NT2/D1 (cell line): ENCODE measurements at regions not wholly inside any gene's neighbourhood (a gene's known extent, or its start where the extent isn't known, plus 50 kb on each side); places are given as distances from the start of the nearest gene placed in this dataset.

ENCODE experiments used
- DNase-seq: peaks from one replicate; pipeline ENCODE4 v3.0.0-alpha.2; 2011; ENCODE audit warnings: low read depth, low spot score
- H3K27me3 ChIP-seq: 2 replicates; pipeline ENCODE4 v1.6.0; 2011; ENCODE audit warnings: mild to moderate bottlenecking; ENCODE audit not compliant: insufficient read length, insufficient read depth
- H3K36me3 ChIP-seq: 2 replicates; pipeline ENCODE4 v1.6.1; 2011; ENCODE audit warnings: mild to moderate bottlenecking, low read length, mixed read lengths; ENCODE audit not compliant: insufficient read depth, insufficient read length
- H3K4me1 ChIP-seq: 2 replicates; pipeline ENCODE4 v1.5.1; 2011; ENCODE audit not compliant: insufficient read depth, insufficient read length
- H3K4me3 ChIP-seq: 2 replicates; pipeline ENCODE4 v1.5.1; 2011; ENCODE audit warnings: low read depth; ENCODE audit not compliant: insufficient read length
- H3K9ac ChIP-seq: 2 replicates; pipeline ENCODE4 v1.6.0; 2011; ENCODE audit warnings: low read depth; ENCODE audit not compliant: insufficient read length
- H3K9me3 ChIP-seq: 2 replicates; pipeline ENCODE4 v1.5.1; 2011; ENCODE audit warnings: mild to moderate bottlenecking, low read length; ENCODE audit not compliant: insufficient read depth
- SUZ12 ChIP-seq: IDR thresholded peaks from 2 replicates; pipeline ENCODE4 v1.6.1; 2011; ENCODE audit not compliant: insufficient read length, insufficient read depth; ENCODE audit errors: extremely low read depth
- YY1 ChIP-seq: IDR thresholded peaks from 2 replicates; pipeline ENCODE4 v1.6.1; 2011; ENCODE audit not compliant: insufficient read length, insufficient read depth
- ZNF274 ChIP-seq: IDR thresholded peaks from 2 replicates; pipeline ENCODE4 v1.6.1; 2011; ENCODE audit warnings: mild to moderate bottlenecking, low read depth, low read length

- Histone ChIP-seq H3K9ac (no peak overlapping the region), H3K27me3 (no peaks in the 10 kb centered on the region), H3K4me1 (no peaks in the 10 kb centered on the region), H3K4me3 (no peak overlapping the region), H3K36me3 (no peaks in the 10 kb centered on the region), H3K9me3 (no peaks in the 10 kb centered on the region)
- no peak for DNase-seq
- no peak for TF ChIP-seq YY1
- TF ChIP-seq SUZ12, result no peak
- no peak for TF ChIP-seq ZNF274
Observed at GRCh38 chr5:14988223-14988622, 116.6 kb upstream of the ANKH start.

DNA sequence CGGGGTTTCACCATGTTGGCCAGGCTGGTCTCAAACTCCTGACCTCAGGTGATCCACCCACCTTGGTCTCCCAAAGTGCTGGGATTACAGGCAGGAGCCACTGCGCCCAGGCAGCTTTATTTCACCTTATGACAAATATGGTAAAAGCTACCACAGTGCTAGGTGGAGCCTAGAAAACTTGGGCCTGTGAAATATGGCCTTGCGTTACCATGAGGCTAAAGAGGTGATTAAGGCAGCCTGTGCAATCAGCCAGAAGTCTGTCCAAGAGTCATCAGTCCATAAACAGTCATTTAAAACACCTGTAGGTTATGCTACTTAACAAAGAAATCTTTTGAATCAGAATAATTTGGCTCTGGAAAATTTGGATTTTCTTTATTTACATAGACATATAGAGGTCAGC lies 114.8 kb upstream of the ANKH start:
- Histone ChIP-seq H3K27me3 (no peaks in the 10 kb centered on the region), H3K4me3 (no peak overlapping the region), H3K36me3 (no peaks in the 10 kb centered on the region), H3K9ac (no peak overlapping the region), H3K4me1 (no peaks in the 10 kb centered on the region), H3K9me3 (no peaks in the 10 kb centered on the region)
- TF ChIP-seq SUZ12 (no peak), YY1 (no peak), ZNF274 (no peak)
- DNase-seq, result no peak

GRCh38 chr5:14983666-14984441 lies 112.3 kb upstream of the ANKH start:
- H3K4me3 ChIP-seq, result no peak overlapping the region

GRCh38 chr5:14980698-14981097 lies 109.1 kb upstream of the ANKH start:
- Histone ChIP-seq H3K4me1 (no peaks in the 10 kb centered on the region), H3K36me3 (no peaks in the 10 kb centered on the region), H3K9me3 (no peaks in the 10 kb centered on the region), H3K4me3 (no peak overlapping the region), H3K27me3 (no peaks in the 10 kb centered on the region), H3K9ac (no peak overlapping the region)
- DNase-seq, result no peak
- TF ChIP-seq YY1 (no peak), ZNF274 (no peak), SUZ12 (no peak)

More at GRCh38 chr5:14983666-14984441, 112.3 kb upstream of the ANKH start:
- DNase-seq, result no peak
- Histone ChIP-seq H3K36me3 (no peaks in the 10 kb centered on the region), H3K27me3 (no peaks in the 10 kb centered on the region), H3K9ac (no peak overlapping the region), H3K9me3 (no peaks in the 10 kb centered on the region), H3K4me1 (no peaks in the 10 kb centered on the region)
- TF ChIP-seq ZNF274, result no peak
- TF ChIP-seq YY1, result no peak
- TF ChIP-seq SUZ12, result no peak

- no peaks in the 10 kb centered on the region for H3K36me3 ChIP-seq
- no peaks in the 10 kb centered on the region for H3K27me3 ChIP-seq
- TF ChIP-seq ZNF274 (no peak), YY1 (no peak), SUZ12 (no peak)
- no peak overlapping the region for H3K4me3 ChIP-seq
- H3K9me3 ChIP-seq, result no peaks in the 10 kb centered on the region
- no peaks in the 10 kb centered on the region for H3K4me1 ChIP-seq
- no peak overlapping the region for H3K9ac ChIP-seq
- no peak for DNase-seq
Observed at GRCh38 chr5:14977058-14977685, 105.6 kb upstream of the ANKH start.

DNA sequence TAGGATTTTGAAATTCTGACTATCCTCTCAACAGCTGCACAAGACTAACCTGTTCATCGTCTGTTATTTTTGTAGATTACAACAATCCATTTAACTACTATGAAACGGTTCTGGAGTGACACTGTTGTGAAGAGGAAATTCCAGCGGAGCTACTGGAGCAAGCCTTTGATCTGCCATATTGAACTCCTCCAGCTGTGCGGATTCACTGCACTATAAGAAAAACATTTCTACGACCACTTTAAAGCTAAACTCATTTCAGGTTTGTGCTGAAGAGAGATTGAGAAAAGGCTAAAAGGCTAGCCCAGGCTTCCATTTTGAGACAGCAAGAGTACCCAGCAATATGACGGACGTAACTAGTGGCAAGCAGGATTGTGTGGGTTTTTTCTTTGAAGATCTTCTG lies 104.9 kb upstream of the ANKH start:
- H3K4me3 ChIP-seq, result no peak overlapping the region
- no peaks in the 10 kb centered on the region for H3K36me3 ChIP-seq
- DNase-seq, result no peak
- no peak for TF ChIP-seq YY1
- no peak for TF ChIP-seq SUZ12
- no peak for TF ChIP-seq ZNF274
- no peaks in the 10 kb centered on the region for H3K9me3 ChIP-seq
- H3K4me1 ChIP-seq, result no peaks in the 10 kb centered on the region
- H3K27me3 ChIP-seq, result no peaks in the 10 kb centered on the region
- no peak overlapping the region for H3K9ac ChIP-seq

- Histone ChIP-seq H3K27me3 (no peaks in the 10 kb centered on the region), H3K9me3 (no peaks in the 10 kb centered on the region), H3K9ac (no peak overlapping the region), H3K36me3 (no peaks in the 10 kb centered on the region), H3K4me3 (no peak overlapping the region), H3K4me1 (no peaks in the 10 kb centered on the region)
- DNase-seq, result no peak
- TF ChIP-seq YY1 (no peak), ZNF274 (no peak), SUZ12 (no peak)
Observed at GRCh38 chr5:14971873-14972272, 100.3 kb upstream of the ANKH start.
